HG03108 (cell line): ENCODE measurements at regions not wholly inside any gene's neighbourhood (a gene's known extent, or its start where the extent isn't known, plus 50 kb on each side); places are given as distances from the start of the nearest gene placed in this dataset.

Source experiments
- ATAC-seq: cut with Tn5 transposase; IDR thresholded peaks from one replicate; pipeline ENCODE4 v1.9.1; 2021; ENCODE audit warnings: moderate library complexity; ENCODE audit not compliant: unreplicated experiment

- ATAC-seq: no peak
These were observed 1291.3 kb downstream of the FSTL5 start for GRCh38 chr4:160872491-160872890.

GRCh38 chr4:160877087-160877790, 1286.6 kb downstream of the FSTL5 start:
- ATAC-seq: no peak

GRCh38 chr4:160880180-160880579, 1283.6 kb downstream of the FSTL5 start:
- no peak for ATAC-seq

GRCh38 chr4:160887668-160888067, 1276.1 kb downstream of the FSTL5 start:
- no peak for ATAC-seq

- ATAC-seq: no peak
These were observed 1269.7 kb downstream of the FSTL5 start for GRCh38 chr4:160894128-160894527.

- no peak for ATAC-seq
These were observed 1269.0 kb downstream of the FSTL5 start for GRCh38 chr4:160894809-160895208.

GRCh38 chr4:160927311-160927710, 1236.5 kb downstream of the FSTL5 start:
- ATAC-seq: no peak

- no peak for ATAC-seq
These were observed 1235.3 kb downstream of the FSTL5 start for GRCh38 chr4:160928482-160928881.

GRCh38 chr4:160947653-160948052, 1216.1 kb downstream of the FSTL5 start:
- ATAC-seq: no peak

GRCh38 chr4:160956875-160957274, 1206.9 kb downstream of the FSTL5 start:
- ATAC-seq: no peak

- ATAC-seq: no peak
These were observed 1193.9 kb downstream of the FSTL5 start for GRCh38 chr4:160969925-160970324.

- no peak for ATAC-seq
These were observed 1183.7 kb downstream of the FSTL5 start for GRCh38 chr4:160980091-160980490.

- no peak for ATAC-seq
These were observed 1182.7 kb downstream of the FSTL5 start for GRCh38 chr4:160981083-160981482.

GRCh38 chr4:160983035-160983434, 1180.8 kb downstream of the FSTL5 start:
- no peak for ATAC-seq

GRCh38 chr4:161002386-161002785, 1161.4 kb downstream of the FSTL5 start:
- ATAC-seq: no peak

- no peak for ATAC-seq
These were observed 1160.3 kb downstream of the FSTL5 start for GRCh38 chr4:161003418-161004057.

GRCh38 chr4:161005746-161006145, 1158.1 kb downstream of the FSTL5 start:
- no peak for ATAC-seq

GRCh38 chr4:161008527-161008926, 1155.3 kb downstream of the FSTL5 start:
- ATAC-seq: no peak

GRCh38 chr4:161010227-161010626, 1153.6 kb downstream of the FSTL5 start:
- ATAC-seq: no peak
